ENCODE measurements at regions not wholly inside any gene's neighbourhood (a gene's known extent, or its start where the extent isn't known, plus 50 kb on each side); places are given as distances from the start of the nearest gene placed in this dataset.
A peak's percentile ranks its signal among the peaks of the same experiment; 100 is the strongest.

DNA sequence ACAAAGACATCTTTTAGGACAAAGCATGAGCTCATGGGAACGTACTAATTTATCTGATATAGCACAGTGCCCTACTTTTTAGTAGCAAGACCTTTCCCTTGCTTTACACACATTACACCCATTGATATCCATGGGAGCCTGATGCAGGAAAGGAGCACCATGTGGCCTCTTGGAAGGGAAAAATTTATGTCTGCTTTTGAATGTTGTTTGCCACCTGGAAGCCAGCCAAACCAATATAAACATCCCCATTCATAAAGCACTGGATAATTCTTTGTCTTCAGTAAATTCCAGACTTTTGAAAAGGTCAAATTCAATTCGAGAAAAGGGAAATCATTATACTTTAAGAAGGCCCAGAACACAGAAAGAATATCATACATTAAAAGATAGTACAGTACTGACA lies 152.3 kb upstream of the BEND6 start:
- Histone ChIP-seq H3K4me3 (no peak overlapping the region), H3K36me3 (no peaks in the 10 kb centered on the region), H3K27ac (no peak overlapping the region), H3K27me3 (no peaks in the 10 kb centered on the region), H3K4me1 (peaks cover 0 to 36% (median 8%) of the 10 kb centered on the region in 4 donors), H3K9me3 (no peaks in the 10 kb centered on the region)
- WGBS, 5 donors = 9 to 28% (median 12%) methylated on average over 2 of the region's 2 CpGs
- intact Hi-C loops (cut with DNase I; ENCODE audit: low total_unique reads) = no loop called here
- no peak for TF ChIP-seq POLR2AphosphoS5 (IDR thresholded peaks at IDR 0.05)
- TF ChIP-seq, protein P1, sequence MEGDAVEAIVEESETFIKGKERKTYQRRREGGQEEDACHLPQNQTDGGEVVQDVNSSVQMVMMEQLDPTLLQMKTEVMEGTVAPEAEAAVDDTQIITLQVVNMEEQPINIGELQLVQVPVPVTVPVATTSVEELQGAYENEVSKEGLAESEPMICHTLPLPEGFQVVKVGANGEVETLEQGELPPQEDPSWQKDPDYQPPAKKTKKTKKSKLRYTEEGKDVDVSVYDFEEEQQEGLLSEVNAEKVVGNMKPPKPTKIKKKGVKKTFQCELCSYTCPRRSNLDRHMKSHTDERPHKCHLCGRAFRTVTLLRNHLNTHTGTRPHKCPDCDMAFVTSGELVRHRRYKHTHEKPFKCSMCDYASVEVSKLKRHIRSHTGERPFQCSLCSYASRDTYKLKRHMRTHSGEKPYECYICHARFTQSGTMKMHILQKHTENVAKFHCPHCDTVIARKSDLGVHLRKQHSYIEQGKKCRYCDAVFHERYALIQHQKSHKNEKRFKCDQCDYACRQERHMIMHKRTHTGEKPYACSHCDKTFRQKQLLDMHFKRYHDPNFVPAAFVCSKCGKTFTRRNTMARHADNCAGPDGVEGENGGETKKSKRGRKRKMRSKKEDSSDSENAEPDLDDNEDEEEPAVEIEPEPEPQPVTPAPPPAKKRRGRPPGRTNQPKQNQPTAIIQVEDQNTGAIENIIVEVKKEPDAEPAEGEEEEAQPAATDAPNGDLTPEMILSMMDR (IDR thresholded peaks at IDR 0.05) = no peak
- no peak for TF ChIP-seq POLR2A (IDR thresholded peaks at IDR 0.05)
- no peak for TF ChIP-seq EP300 (IDR thresholded peaks at IDR 0.05)
- peak in 1 of 2 donors; percentile 76 for DNase-seq

DNA sequence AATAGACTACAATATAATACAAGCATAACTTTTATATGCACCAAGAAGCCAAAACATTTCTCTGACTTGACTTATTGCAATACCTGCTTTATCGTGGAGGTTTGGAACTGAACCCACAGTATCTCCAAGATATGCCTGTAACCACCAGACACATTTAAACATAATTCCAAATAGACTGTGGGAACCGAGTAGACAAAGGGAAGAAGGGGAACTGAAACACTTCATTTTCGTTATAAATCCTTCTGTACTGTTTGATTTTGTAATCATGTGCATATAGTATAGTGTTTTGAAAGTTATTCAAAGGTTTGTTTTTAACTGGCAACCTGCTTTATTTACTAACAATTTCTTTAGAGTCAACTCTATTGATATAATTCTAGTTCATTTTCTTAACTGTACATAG lies 154.9 kb upstream of the BEND6 start:
- Histone ChIP-seq H3K4me1 (peaks cover 0 to 60% (median 20%) of the 10 kb centered on the region in 4 donors), H3K36me3 (no peaks in the 10 kb centered on the region), H3K9me3 (no peaks in the 10 kb centered on the region), H3K27me3 (no peaks in the 10 kb centered on the region), H3K4me3 (no peak overlapping the region), H3K27ac (no peak overlapping the region)
- no peak for TF ChIP-seq EP300 (IDR thresholded peaks at IDR 0.05)
- TF ChIP-seq POLR2AphosphoS5 (IDR thresholded peaks at IDR 0.05) = no peak
- TF ChIP-seq POLR2A (IDR thresholded peaks at IDR 0.05) = no peak
- TF ChIP-seq, protein P1 (IDR thresholded peaks at IDR 0.05) = no peak
- intact Hi-C loops (cut with DNase I; ENCODE audit: low total_unique reads) = no loop called here
- WGBS, 5 donors = 17 to 58% (median 29%) methylated on average over 3 of the region's 3 CpGs
- no peak for DNase-seq

DNA sequence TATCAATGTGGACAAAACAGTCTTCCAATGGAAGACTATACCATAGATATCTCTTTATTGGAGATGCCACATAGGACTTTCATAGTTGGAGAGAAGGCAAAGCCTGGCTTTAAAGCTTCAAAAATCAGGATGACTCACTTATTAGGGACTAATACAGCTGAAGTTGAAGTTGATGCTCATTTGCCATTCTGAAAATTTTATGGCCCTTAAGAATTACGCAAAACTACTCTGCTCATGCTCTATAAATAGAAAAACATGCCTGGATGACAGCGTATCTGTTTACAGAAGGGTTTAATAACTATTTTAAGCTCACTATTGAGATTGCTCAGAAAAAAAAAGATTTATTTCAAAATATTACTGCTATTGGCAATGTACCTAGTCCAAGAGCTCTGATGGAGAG lies 155.5 kb upstream of the DST start:
- 64 to 83% (median 75%) methylated on average over 2 of the region's 2 CpGs for WGBS, 5 donors
- no peak overlapping the region for H3K27ac ChIP-seq
- H3K4me1 ChIP-seq = peaks cover 0 to 61% (median 20%) of the 10 kb centered on the region in 4 donors
- H3K4me3 ChIP-seq = no peak overlapping the region
- intact Hi-C loops (cut with DNase I; ENCODE audit: low total_unique reads) = no loop called here
- TF ChIP-seq EP300 (IDR thresholded peaks at IDR 0.05) (no peak), POLR2A (IDR thresholded peaks at IDR 0.05) (no peak), POLR2AphosphoS5 (IDR thresholded peaks at IDR 0.05) (no peak)
- TF ChIP-seq, protein P1 (IDR thresholded peaks at IDR 0.05) = no peak
- no peaks in the 10 kb centered on the region for H3K36me3 ChIP-seq
- no peaks in the 10 kb centered on the region for H3K27me3 ChIP-seq
- no peaks in the 10 kb centered on the region for H3K9me3 ChIP-seq
- no peak for DNase-seq

DNA sequence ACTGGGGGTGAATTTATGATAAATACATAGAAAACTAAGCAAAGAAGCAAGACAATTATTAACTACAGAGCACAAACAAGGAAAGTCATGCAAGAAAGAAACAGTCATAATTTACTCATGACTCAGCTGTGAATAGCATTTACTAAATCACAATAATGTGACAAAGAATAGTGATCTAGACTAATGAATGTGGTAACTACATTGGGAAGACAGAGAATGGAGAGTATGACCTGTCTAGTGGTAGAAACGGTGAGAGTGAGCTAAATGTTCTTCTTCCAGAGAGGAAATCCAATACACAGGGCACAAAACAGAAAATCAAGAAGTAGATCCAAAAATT lies 153.5 kb upstream of the DST start:
- no peak for DNase-seq
- 65 to 81% (median 68%) methylated on average over 1 of the region's 1 CpG for WGBS, 5 donors

DNA sequence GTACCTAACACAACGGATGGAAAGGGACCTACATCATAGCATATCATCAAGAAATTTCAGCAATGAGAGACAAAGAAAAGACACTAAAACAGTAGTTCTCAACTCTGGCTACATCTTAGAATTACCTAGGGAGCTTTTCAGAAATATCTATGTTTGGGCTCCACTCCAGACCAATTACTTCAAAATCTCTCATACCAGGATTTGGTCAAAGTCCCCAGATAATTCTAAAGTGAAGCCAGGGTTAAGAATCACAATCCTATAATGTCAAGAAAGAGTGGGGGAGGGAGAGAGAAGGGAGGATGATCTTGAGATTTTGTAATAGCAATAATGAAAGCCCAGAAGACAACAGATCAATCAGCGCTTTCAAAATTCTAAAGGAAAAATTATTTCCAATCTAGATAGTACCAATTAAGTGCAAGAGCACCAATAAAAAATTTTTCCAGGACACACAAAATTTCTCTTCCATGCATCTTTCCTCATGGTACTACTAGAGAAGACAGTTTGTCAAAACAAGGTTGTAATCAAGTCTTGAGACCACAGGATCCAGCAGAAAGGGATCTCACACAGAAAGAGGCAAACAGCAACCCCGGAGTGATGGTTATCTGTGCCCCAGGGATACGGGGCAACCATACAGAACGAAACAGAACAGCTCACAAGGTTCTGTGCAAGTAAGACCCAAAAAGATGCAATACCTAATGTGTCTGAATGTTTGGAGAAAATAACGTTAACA lies 152.9 kb upstream of the DST start:
- TF ChIP-seq POLR2AphosphoS5 (IDR thresholded peaks at IDR 0.05) = no peak
- no peak for TF ChIP-seq POLR2A (IDR thresholded peaks at IDR 0.05)
- TF ChIP-seq EP300 (IDR thresholded peaks at IDR 0.05) = no peak
- TF ChIP-seq, protein P1 (IDR thresholded peaks at IDR 0.05) = no peak
- Histone ChIP-seq H3K4me3 (no peak overlapping the region), H3K27me3 (no peaks in the 10 kb centered on the region), H3K36me3 (no peaks in the 10 kb centered on the region), H3K4me1 (peaks cover 0 to 46% (median 17%) of the 10 kb centered on the region in 4 donors), H3K27ac (no peak overlapping the region), H3K9me3 (no peaks in the 10 kb centered on the region)
- intact Hi-C loops (cut with DNase I; ENCODE audit: low total_unique reads) = no loop called here
- no peak for DNase-seq
- 54 to 65% (median 54%) methylated on average over 6 of the region's 6 CpGs for WGBS, 5 donors

More for the DNA sequence above, 153.5 kb upstream of the DST start:
- Histone ChIP-seq H3K27ac (no peak overlapping the region), H3K4me3 (no peak overlapping the region), H3K27me3 (no peaks in the 10 kb centered on the region), H3K4me1 (peaks cover 0 to 45% (median 16%) of the 10 kb centered on the region in 4 donors), H3K9me3 (no peaks in the 10 kb centered on the region), H3K36me3 (no peaks in the 10 kb centered on the region)
- no peak for TF ChIP-seq EP300 (IDR thresholded peaks at IDR 0.05)
- no peak for TF ChIP-seq POLR2A (IDR thresholded peaks at IDR 0.05)
- TF ChIP-seq POLR2AphosphoS5 (IDR thresholded peaks at IDR 0.05) = no peak
- intact Hi-C loops (cut with DNase I; ENCODE audit: low total_unique reads) = no loop called here
